H1 (cell line): ENCODE measurements at regions not wholly inside any gene's neighbourhood (a gene's known extent, or its start where the extent isn't known, plus 50 kb on each side); places are given as distances from the start of the nearest gene placed in this dataset.

Source experiments
- CBX8 ChIP-seq: fragments of 300-800, 300-1000 bp; sonication (generic); IDR thresholded peaks from 2 replicates; pipeline ENCODE4 v1.7.1; 2016; ENCODE audit warnings: low read depth, low read length, borderline replicate concordance
- CTCF ChIP-seq, 3 experiments: IDR thresholded peaks; 1 replicate in 2 of 3; 2 replicates in 1 of 3; pipeline versions ENCODE4 v1.5.1 to v1.6.1; 2011; ENCODE audit warnings: low read length in 3 of 3, mild to moderate bottlenecking in 3 of 3, inconsistent platforms in 2 of 3, low read depth in 1 of 3, moderate library complexity in 1 of 3; ENCODE audit not compliant: insufficient read depth in 1 of 3; ENCODE audit errors: control extremely low read depth in 1 of 3
- EP300 ChIP-seq, 2 experiments: IDR thresholded peaks; 1 replicate in 1 of 2; 2 replicates in 1 of 2; pipeline ENCODE4 v1.6.1; 2011 to 2012; ENCODE audit warnings: low read depth in 2 of 2, low read length in 2 of 2, mild to moderate bottlenecking in 2 of 2, borderline replicate concordance in 1 of 2, inconsistent platforms in 1 of 2, moderate library complexity in 1 of 2
- JUND ChIP-seq: IDR thresholded peaks from 2 replicates; pipeline ENCODE4 v1.6.1; 2011; ENCODE audit warnings: mild to moderate bottlenecking, improper control_type of control experiment, low read length
- MAX ChIP-seq: IDR thresholded peaks from 2 replicates; pipeline ENCODE4 v1.6.1; 2012; ENCODE audit warnings: inconsistent platforms
- NANOG ChIP-seq: IDR thresholded peaks from 2 replicates; pipeline ENCODE4 v1.6.1; 2011; ENCODE audit warnings: low read length, low read depth, mild to moderate bottlenecking, inconsistent platforms; ENCODE audit not compliant: insufficient read depth, poor library complexity, severe bottlenecking
- TBP ChIP-seq: IDR thresholded peaks from 2 replicates; pipeline ENCODE4 v1.6.1; 2011; ENCODE audit warnings: low read depth, low read length, improper control_type of control experiment
- TEAD4 ChIP-seq: IDR thresholded peaks from 2 replicates; pipeline ENCODE4 v1.6.1; 2012; ENCODE audit warnings: low read depth, low read length, inconsistent platforms, mixed read lengths
- ZNF274 ChIP-seq: IDR thresholded peaks from 2 replicates; pipeline ENCODE4 v1.7.0; 2012; ENCODE audit warnings: low read length, borderline replicate concordance; ENCODE audit errors: extremely low read depth

- TF ChIP-seq TEAD4 (no peak), CBX8 (no peak), CTCF (IDR thresholded peaks at IDR 0.05; ENCODE audit: control extremely low read depth in 1 of 3, insufficient read depth in 1 of 3, low read depth in 1 of 3, low read length in 3 of 3) (no peak), NANOG (no peak), JUND (no peak), ZNF274 (no peak), MAX (no peak), TBP (no peak), EP300 (IDR thresholded peaks at IDR 0.05; ENCODE audit: borderline replicate concordance in 1 of 2, low read depth in 2 of 2, low read length in 2 of 2) (no peak)
These were observed 164.5 kb downstream of the TOMM20 start for GRCh38 chr1:234963904-234964702.
